HG03558 (cell line): ENCODE measurements at regions not wholly inside any gene's neighbourhood (a gene's known extent, or its start where the extent isn't known, plus 50 kb on each side); places are given as distances from the start of the nearest gene placed in this dataset.
"Not testable (repeated sequence)": the region's sequence is repeated elsewhere in the genome, so short reads cannot be mapped to it uniquely, and the experiment has no call there.

Experiments used
- ATAC-seq: cut with Tn5 transposase; IDR thresholded peaks from one replicate; pipeline ENCODE4 v1.9.1; 2021; ENCODE audit warnings: moderate number of reproducible peaks; ENCODE audit not compliant: unreplicated experiment; ENCODE audit errors: extremely low read depth

- no peak for ATAC-seq
Observed at GRCh38 chrX:147468600-147468999, 443.1 kb upstream of the FMR1 start.

- no peak for ATAC-seq
Observed at GRCh38 chrX:147476008-147476407, 435.7 kb upstream of the FMR1 start.

GRCh38 chrX:147478899-147479298, 432.8 kb upstream of the FMR1 start:
- no peak for ATAC-seq

GRCh38 chrX:147485207-147485606, 426.5 kb upstream of the FMR1 start:
- ATAC-seq: no peak

GRCh38 chrX:147494365-147494764, 417.4 kb upstream of the FMR1 start:
- ATAC-seq: no peak

GRCh38 chrX:147498796-147499195, 412.9 kb upstream of the FMR1 start:
- ATAC-seq: no peak

- no peak for ATAC-seq
Observed at GRCh38 chrX:147522981-147523380, 388.7 kb upstream of the FMR1 start.

GRCh38 chrX:147533426-147533825, 378.3 kb upstream of the FMR1 start:
- no peak for ATAC-seq

- no peak for ATAC-seq
Observed at GRCh38 chrX:147537172-147537571, 374.5 kb upstream of the FMR1 start.

GRCh38 chrX:147548023-147548422, 363.7 kb upstream of the FMR1 start:
- ATAC-seq: not testable (repeated sequence)

GRCh38 chrX:147550217-147550616, 361.5 kb upstream of the FMR1 start:
- ATAC-seq: no peak

- no peak for ATAC-seq
Observed at GRCh38 chrX:147559191-147559590, 352.5 kb upstream of the FMR1 start.

GRCh38 chrX:147565237-147565636, 346.5 kb upstream of the FMR1 start:
- ATAC-seq: no peak

- no peak for ATAC-seq
Observed at GRCh38 chrX:147570483-147570882, 341.2 kb upstream of the FMR1 start.

- ATAC-seq: no peak
Observed at GRCh38 chrX:147573266-147573665, 338.5 kb upstream of the FMR1 start.

- ATAC-seq: no peak
Observed at GRCh38 chrX:147602176-147602696, 309.5 kb upstream of the FMR1 start.

GRCh38 chrX:147626605-147627004, 285.1 kb upstream of the FMR1 start:
- no peak for ATAC-seq

- ATAC-seq: no peak
Observed at GRCh38 chrX:147635186-147635585, 276.5 kb upstream of the FMR1 start.

- no peak for ATAC-seq
Observed at GRCh38 chrX:147637190-147637589, 274.5 kb upstream of the FMR1 start.

GRCh38 chrX:147646949-147647723, 264.6 kb upstream of the FMR1 start:
- no peak for ATAC-seq

GRCh38 chrX:147675819-147676218, 235.9 kb upstream of the FMR1 start:
- ATAC-seq: no peak

GRCh38 chrX:147679356-147680005, 232.2 kb upstream of the FMR1 start:
- ATAC-seq: no peak
